ENCODE measurements at regions not wholly inside any gene's neighbourhood (a gene's known extent, or its start where the extent isn't known, plus 50 kb on each side); places are given as distances from the start of the nearest gene placed in this dataset.

DNA sequence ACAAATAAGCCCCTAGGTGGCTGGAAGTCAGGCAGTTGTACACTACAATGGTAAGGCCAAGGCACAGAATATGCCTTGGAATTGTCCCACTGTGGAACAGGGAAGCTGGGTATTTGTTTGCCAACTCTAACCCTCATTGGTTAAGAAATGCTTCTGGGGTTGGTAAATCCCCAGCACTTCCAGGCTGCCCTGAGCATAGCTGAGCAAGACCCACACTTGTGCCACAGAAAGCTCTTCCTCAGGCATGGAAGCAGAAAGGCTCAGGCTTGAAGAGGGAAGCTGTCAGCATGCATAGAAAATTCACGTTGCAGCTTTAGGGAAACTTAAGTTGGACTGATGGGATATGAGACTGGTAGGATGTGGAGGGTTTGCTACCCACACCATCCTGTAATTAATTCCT lies 86.9 kb upstream of the PLCL2 start:
- H3K9me3 ChIP-seq (replicated peaks; ENCODE audit: control insufficient read depth, insufficient read depth, low read depth, low read length), result no peaks in the 10 kb centered on the region
- no peaks in the 10 kb centered on the region for H3K36me3 ChIP-seq (ENCODE audit: control insufficient read depth, insufficient read depth, low read length)
- WGBS (ENCODE audit: insufficient coverage, low coverage, missing lambda C conversion rate), result 0% methylated on average over 1 of the region's 1 CpG
- H3K9me1 ChIP-seq (ENCODE audit: control insufficient read depth, insufficient read depth, low read length), result no peaks in the 10 kb centered on the region
- intact Hi-C loops (cut with micrococcal nuclease) (no loop called here), in situ Hi-C loops (cut with MboI) (no loop called here)
- no peaks in the 10 kb centered on the region for H3K4me1 ChIP-seq (replicated peaks in 1 of 2; ENCODE audit: control insufficient read depth in 2 of 2, insufficient read depth in 2 of 2, low read length in 2 of 2)
- H4K20me1 ChIP-seq (replicated peaks; ENCODE audit: control insufficient read depth, insufficient read depth, low read length), result no peaks in the 10 kb centered on the region
- H3K4me2 ChIP-seq (ENCODE audit: insufficient read depth, low read length), result no peak overlapping the region
- DNase-seq (ENCODE audit: extremely low read depth in 1 of 4, low spot score in 3 of 4) (no peak), ATAC-seq (no peak), FAIRE-seq (no peak)
- H3K9ac ChIP-seq (ENCODE audit: insufficient read depth in 1 of 2, low read depth in 2 of 2, low read length in 2 of 2), result no peak overlapping the region
- TF ChIP-seq LEF1 (IDR thresholded peaks at IDR 0.05) (no peak), DPF2 (IDR thresholded peaks at IDR 0.05) (no peak), XRCC5 (IDR thresholded peaks at IDR 0.05; ENCODE audit: low read depth, low read length) (no peak), MEF2A (IDR thresholded peaks at IDR 0.05; ENCODE audit: control insufficient read depth, low read depth, low read length) (no peak), BACH1 (tag; IDR thresholded peaks at IDR 0.05) (no peak), UBTF (IDR thresholded peaks at IDR 0.05; ENCODE audit: borderline replicate concordance in 1 of 2, low read depth in 2 of 2, low read length in 2 of 2) (no peak), ZNF431 (CRISPR knock-in tag; IDR thresholded peaks at IDR 0.05) (no peak)
- TF ChIP-seq, protein P1, sequence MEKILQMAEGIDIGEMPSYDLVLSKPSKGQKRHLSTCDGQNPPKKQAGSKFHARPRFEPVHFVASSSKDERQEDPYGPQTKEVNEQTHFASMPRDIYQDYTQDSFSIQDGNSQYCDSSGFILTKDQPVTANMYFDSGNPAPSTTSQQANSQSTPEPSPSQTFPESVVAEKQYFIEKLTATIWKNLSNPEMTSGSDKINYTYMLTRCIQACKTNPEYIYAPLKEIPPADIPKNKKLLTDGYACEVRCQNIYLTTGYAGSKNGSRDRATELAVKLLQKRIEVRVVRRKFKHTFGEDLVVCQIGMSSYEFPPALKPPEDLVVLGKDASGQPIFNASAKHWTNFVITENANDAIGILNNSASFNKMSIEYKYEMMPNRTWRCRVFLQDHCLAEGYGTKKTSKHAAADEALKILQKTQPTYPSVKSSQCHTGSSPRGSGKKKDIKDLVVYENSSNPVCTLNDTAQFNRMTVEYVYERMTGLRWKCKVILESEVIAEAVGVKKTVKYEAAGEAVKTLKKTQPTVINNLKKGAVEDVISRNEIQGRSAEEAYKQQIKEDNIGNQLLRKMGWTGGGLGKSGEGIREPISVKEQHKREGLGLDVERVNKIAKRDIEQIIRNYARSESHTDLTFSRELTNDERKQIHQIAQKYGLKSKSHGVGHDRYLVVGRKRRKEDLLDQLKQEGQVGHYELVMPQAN (IDR thresholded peaks at IDR 0.05; ENCODE audit: borderline replicate concordance), result no peak
- H2AFZ ChIP-seq (ENCODE audit: low read depth, low read length), result no peak overlapping the region
- H3K4me3 ChIP-seq, result no peak overlapping the region
- H3K27me3 ChIP-seq (ENCODE audit: control insufficient read depth in 2 of 2, insufficient read depth in 2 of 2, low read length in 2 of 2), result no peaks in the 10 kb centered on the region
- ChIA-PET CTCF (ENCODE audit: low intra/inter-chr PET ratio) (no interaction called here), POLR2A (interaction anchor here (1.1 kb wide), 1 partner anchor 35 kb away, joined by 3 read pairs; no protein-coding TSS in a partner anchor)
- BruUV-seq (replicated peaks), result no TSS peak
- H3K27ac ChIP-seq (ENCODE audit: extremely low read depth, low read depth, low read length), result no peak overlapping the region
- H3K79me2 ChIP-seq (ENCODE audit: control insufficient read depth, insufficient read depth, low read length), result no peaks in the 10 kb centered on the region

Data from K562 (cell line).